ENCODE measurements at regions not wholly inside any gene's neighbourhood (a gene's known extent, or its start where the extent isn't known, plus 50 kb on each side); places are given as distances from the start of the nearest gene placed in this dataset.

DNA sequence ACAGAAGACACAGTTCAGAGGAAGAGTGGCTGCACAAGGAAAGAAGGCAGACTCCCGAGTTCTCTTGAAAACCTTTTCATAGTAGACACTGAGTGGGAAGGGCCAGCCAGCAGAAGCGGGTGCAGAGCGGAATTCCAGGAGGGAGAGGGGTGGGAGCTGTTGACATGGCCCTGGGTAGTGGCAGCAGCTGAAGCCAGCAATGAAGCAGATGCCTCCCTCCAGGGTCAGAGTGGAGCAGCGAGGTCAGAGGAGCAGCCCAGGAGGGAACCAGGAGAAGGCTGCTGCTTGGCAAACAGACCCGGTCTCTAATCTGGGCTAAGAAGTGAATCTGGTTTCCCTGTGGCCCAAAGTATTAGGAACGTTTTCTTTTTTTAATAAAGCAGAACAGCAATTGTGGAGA, 73.9 kb upstream of the SPATA13 start:
- TF ChIP-seq, protein P1, sequence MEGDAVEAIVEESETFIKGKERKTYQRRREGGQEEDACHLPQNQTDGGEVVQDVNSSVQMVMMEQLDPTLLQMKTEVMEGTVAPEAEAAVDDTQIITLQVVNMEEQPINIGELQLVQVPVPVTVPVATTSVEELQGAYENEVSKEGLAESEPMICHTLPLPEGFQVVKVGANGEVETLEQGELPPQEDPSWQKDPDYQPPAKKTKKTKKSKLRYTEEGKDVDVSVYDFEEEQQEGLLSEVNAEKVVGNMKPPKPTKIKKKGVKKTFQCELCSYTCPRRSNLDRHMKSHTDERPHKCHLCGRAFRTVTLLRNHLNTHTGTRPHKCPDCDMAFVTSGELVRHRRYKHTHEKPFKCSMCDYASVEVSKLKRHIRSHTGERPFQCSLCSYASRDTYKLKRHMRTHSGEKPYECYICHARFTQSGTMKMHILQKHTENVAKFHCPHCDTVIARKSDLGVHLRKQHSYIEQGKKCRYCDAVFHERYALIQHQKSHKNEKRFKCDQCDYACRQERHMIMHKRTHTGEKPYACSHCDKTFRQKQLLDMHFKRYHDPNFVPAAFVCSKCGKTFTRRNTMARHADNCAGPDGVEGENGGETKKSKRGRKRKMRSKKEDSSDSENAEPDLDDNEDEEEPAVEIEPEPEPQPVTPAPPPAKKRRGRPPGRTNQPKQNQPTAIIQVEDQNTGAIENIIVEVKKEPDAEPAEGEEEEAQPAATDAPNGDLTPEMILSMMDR (IDR thresholded peaks at IDR 0.05; ENCODE audit: insufficient read depth, low read depth, low read length), result no peak
- no peak for TF ChIP-seq EZH2 (IDR thresholded peaks at IDR 0.05; ENCODE audit: insufficient read depth, low read length)

Data from astrocyte (in vitro differentiated cells and primary cell).